ENCODE measurements at regions not wholly inside any gene's neighbourhood (a gene's known extent, or its start where the extent isn't known, plus 50 kb on each side); places are given as distances from the start of the nearest gene placed in this dataset.

DNA sequence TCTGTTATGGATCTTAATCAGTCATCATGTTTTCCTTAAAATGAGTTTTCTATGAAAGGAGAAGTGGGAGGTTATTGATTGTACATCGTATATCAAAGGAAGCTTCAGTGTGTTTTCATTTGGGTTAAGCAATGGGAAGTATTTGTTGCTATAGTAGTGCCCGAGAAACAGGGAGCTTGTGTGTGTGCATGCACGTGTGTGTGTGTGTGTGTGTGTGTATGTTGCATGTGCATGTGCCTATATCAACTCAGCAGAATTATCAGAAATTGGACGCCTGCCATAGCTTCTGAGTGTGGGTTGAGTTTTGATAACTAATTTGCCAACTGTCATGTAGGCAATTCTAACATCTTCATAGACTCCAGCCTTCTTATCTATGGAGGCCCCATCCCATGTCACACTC, 246.1 kb upstream of the CRY1 start:
- H3K27me3 Mint-ChIP-seq: no peaks in the 10 kb centered on the region
- peaks cover 7% of the 10 kb centered on the region for H3K9me3 Mint-ChIP-seq
- CTCF ChIA-PET: interaction anchor here (0.9 kb wide), 1 partner anchor 63 kb away, joined by 3 read pairs; no protein-coding TSS in a partner anchor
- no peak for DNase-seq
- peaks cover 44% of the 10 kb centered on the region for H3K36me3 Mint-ChIP-seq
- H3K4me3 Mint-ChIP-seq: no peak overlapping the region
- peaks cover 30% of the 10 kb centered on the region for H3K4me1 Mint-ChIP-seq
- no peak overlapping the region for H3K27ac Mint-ChIP-seq

DNA sequence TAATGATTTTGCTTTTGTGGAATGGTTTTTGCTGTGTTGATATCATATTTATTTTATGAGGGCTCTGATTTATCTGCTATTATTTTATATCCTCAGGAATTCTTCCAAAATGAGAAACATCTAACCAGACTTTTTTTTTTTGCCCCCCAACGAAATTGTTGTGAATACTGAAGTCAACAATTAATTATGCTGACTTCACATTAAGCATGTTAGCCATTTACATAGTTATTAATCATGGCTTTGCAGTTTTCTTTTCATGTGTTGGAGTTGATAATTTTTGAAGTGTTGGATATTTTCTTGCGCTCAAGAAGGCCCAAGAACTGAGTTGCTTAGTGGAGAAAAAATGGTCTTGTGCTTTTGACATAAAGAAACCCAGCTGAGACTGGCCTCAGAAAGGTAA, 246.6 kb upstream of the CRY1 start:
- CTCF ChIA-PET: no interaction called here
- DNase-seq: no peak
- peaks cover 42% of the 10 kb centered on the region for H3K36me3 Mint-ChIP-seq
- no peak overlapping the region for H3K27ac Mint-ChIP-seq
- H3K4me3 Mint-ChIP-seq: no peak overlapping the region
- H3K4me1 Mint-ChIP-seq: peaks cover 30% of the 10 kb centered on the region
- peaks cover 7% of the 10 kb centered on the region for H3K9me3 Mint-ChIP-seq
- H3K27me3 Mint-ChIP-seq: no peaks in the 10 kb centered on the region

DNA sequence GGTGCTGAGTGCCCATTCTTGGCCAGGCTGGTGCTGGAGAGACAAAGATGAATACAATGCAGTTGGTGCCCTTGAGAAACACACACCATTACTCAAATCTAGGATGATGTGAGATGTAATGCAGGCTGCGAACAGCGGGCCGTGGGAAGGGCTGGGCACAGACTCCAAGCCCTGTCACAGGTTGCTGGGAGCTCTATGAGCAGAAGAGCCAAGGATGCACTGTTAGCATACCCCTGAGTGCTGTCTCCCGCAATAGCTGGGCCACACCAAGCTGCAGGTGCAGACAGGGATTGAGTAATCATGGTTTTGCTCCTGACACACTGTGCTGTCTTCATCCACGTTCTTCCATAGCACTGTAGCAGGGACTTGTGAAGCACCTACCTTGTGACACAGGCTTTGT, 247.5 kb upstream of the CRY1 start:
- CTCF ChIA-PET: interaction anchor here (1.0 kb wide), 1 partner anchor 12 kb away, joined by 3 read pairs; no protein-coding TSS in a partner anchor
- Mint-ChIP-seq H3K4me1 (peaks cover 28% of the 10 kb centered on the region), H3K27me3 (no peaks in the 10 kb centered on the region), H3K36me3 (peaks cover 46% of the 10 kb centered on the region), H3K9me3 (peaks cover 8% of the 10 kb centered on the region), H3K27ac (peak overlapping the region; percentile 19), H3K4me3 (no peak overlapping the region)
- no peak for DNase-seq

DNA sequence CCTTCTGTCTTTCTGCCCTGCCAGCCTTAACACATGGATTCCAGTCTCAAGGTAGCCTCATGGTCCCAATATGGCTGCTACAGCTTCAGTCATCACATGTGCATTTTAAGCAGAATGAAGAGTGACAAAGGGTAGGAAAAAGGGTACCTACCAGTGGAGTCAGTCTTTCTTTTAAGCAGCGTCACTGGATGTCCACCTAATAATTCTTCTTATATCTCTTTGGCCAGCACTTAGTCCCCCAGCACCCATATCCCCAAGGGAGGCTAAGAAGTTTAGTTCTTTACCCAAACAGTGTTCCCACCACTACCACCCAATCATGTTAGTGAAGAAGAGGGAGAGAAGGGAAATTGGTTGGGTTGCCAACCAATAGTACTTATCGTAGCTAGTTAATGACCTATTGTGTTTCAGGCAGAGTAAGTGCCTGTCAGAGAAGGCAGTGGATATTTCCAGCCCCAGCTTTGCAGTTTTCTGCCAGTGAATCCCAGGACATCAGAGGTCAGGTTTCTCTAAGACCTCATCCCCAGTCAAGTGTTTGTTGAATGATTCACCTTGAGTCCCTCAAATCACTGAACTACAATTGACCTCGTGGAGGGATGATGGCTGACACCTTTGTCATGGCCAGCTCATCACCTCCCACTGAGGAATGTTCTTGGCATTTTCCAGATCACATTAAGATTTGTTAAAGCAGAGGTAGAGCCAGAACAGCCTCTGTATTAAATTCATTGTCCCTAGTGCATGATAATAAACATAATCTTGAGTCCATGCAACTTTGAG, 250.9 kb upstream of the CRY1 start:
- H3K36me3 Mint-ChIP-seq: peaks cover 53% of the 10 kb centered on the region
- peaks cover 30% of the 10 kb centered on the region for H3K4me1 Mint-ChIP-seq
- no peak overlapping the region for H3K4me3 Mint-ChIP-seq
- H3K27me3 Mint-ChIP-seq: no peaks in the 10 kb centered on the region
- DNase-seq: no peak
- peaks cover 15% of the 10 kb centered on the region for H3K9me3 Mint-ChIP-seq
- CTCF ChIA-PET: interaction anchor here (1.3 kb wide), 1 partner anchor 264 kb away, joined by 3 read pairs; no protein-coding TSS in a partner anchor
- no peak overlapping the region for H3K27ac Mint-ChIP-seq

DNA sequence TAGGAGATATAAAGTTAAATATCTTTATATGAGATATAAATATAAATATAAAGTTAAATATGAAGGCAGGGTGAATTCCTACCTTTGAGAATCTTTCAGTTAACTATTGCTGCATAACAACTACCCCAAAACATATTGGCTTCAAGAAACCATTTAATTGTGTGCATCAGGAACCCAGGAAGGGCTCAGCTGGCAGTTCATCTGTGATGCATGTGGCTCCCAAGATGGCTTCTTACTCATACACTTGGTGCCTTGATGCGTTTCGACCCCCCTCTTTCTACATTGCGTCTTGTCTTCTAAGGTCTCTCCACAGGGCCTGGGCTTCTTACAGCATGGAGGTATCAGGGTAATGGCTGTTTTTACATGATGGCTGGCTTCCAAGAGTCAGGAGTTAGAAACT, 253.9 kb upstream of the CRY1 start:
- peaks cover 32% of the 10 kb centered on the region for H3K36me3 Mint-ChIP-seq
- peaks cover 36% of the 10 kb centered on the region for H3K4me1 Mint-ChIP-seq
- CTCF ChIA-PET: interaction anchor here (1.6 kb wide), 1 partner anchor 10 kb away, joined by 4 read pairs; no protein-coding TSS in a partner anchor
- no peak overlapping the region for H3K27ac Mint-ChIP-seq
- no peak overlapping the region for H3K4me3 Mint-ChIP-seq
- no peaks in the 10 kb centered on the region for H3K27me3 Mint-ChIP-seq
- H3K9me3 Mint-ChIP-seq: peaks cover 8% of the 10 kb centered on the region
- no peak for DNase-seq

DNA sequence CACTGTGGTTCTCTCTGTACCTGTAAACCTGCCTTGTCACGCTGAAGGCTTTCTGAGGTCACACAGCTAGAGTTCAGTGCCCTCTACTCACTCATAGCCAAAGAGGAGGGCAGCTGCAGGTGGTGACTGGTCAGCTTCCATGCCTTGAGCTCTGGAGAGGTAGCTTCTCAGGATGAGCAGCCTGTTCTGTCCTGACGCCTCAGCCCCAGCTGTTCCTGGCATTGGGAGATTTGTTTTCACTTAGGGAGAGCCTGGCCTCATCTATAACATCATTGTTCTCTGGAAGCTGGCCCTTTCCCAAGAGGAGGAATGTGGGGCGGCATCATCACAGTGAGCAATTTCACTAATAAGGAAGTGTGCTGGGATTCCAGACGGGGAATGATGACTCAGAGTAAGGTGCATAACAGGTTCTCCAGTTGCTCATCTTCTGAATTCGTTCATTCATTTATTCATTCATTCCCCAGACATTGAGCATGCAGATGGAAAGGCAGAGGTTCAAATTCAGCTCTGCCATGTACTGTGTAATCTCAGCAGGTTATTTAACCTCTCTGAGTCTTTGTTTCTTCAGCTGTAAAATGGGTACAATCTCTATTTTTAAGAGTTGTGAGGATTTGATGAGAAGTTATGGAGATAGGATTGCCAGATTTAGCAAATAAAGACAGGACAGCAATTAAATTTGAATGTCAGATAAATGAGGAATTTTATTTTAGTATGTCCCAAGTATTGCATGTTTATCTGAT, 255.8 kb upstream of the CRY1 start:
- CTCF ChIA-PET: interaction anchor here (1.1 kb wide), 1 partner anchor 53 kb away, joined by 4 read pairs; no protein-coding TSS in a partner anchor
- no peak for DNase-seq
- Mint-ChIP-seq H3K9me3 (peaks cover 8% of the 10 kb centered on the region), H3K27ac (no peak overlapping the region), H3K4me3 (no peak overlapping the region), H3K4me1 (peaks cover 52% of the 10 kb centered on the region), H3K36me3 (peaks cover 31% of the 10 kb centered on the region), H3K27me3 (no peaks in the 10 kb centered on the region)

DNA sequence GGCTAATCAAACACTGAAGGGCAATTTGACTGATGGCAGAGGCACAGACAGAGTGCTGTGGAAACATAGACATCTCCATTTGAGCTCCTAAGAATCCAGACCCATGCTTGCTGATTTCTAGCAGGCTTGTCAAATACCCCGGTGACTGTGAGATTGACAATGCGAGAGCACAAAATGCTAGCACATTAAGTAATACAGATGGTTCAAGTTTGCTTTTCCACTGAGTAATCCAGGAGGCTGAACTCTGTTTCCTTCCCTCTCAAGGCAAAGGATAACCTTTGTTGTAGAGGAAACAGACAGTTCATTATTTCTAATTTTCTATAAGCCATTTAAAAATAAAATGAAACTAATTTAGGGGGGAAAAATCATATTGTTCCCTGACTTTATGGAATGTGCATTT, 256.5 kb upstream of the CRY1 start:
- Mint-ChIP-seq H3K4me3 (no peak overlapping the region), H3K36me3 (peaks cover 33% of the 10 kb centered on the region), H3K9me3 (peaks cover 8% of the 10 kb centered on the region), H3K4me1 (peaks cover 57% of the 10 kb centered on the region), H3K27ac (no peak overlapping the region), H3K27me3 (no peaks in the 10 kb centered on the region)
- CTCF ChIA-PET: interaction anchor here (1.1 kb wide), 1 partner anchor 52 kb away, joined by 4 read pairs; no protein-coding TSS in a partner anchor
- DNase-seq: no peak

DNA sequence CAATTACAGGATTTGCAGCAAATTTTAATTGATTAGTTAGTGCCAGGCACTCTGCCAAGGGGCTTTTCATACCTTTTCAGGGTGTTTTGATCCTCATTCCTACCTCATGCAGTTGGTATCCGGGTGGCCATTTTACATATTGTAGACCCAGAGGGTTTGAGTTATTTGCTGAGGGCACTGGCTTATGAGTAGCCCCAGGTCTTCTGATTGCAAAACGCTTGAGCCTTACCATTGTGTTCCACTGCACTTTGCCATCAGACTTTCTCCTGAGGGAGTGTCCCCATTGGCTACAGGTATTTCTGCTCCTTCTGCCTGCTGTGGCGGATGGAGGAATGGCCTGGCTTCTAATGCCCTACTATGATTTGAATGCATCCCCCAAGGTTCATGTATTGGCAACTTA, 257.8 kb upstream of the CRY1 start:
- peaks cover 62% of the 10 kb centered on the region for H3K4me1 Mint-ChIP-seq
- H3K36me3 Mint-ChIP-seq: peaks cover 23% of the 10 kb centered on the region
- H3K4me3 Mint-ChIP-seq: no peak overlapping the region
- DNase-seq: no peak
- H3K9me3 Mint-ChIP-seq: peaks cover 5% of the 10 kb centered on the region
- CTCF ChIA-PET: no interaction called here
- H3K27ac Mint-ChIP-seq: no peak overlapping the region
- no peaks in the 10 kb centered on the region for H3K27me3 Mint-ChIP-seq

DNA sequence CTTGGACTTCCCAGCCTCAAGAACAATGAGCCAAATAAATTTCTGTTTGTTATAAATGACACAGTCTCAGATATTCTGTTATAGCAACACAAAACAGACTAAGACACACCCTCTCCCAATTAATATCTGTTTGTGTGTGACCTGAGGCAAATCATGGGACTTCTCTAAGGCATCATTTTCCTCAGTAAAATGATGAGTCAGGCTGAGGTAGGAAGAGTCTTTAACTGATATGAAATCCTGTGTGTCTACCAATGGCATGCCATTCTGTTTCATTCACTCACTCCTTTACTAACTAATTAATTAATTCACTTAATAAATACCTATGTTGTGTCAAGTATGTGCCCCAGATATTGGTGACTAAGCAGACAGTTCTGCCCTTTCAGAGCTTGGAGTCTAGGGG, 258.4 kb upstream of the CRY1 start:
- no peak overlapping the region for H3K4me3 Mint-ChIP-seq
- CTCF ChIA-PET: no interaction called here
- H3K36me3 Mint-ChIP-seq: peaks cover 19% of the 10 kb centered on the region
- peaks cover 62% of the 10 kb centered on the region for H3K4me1 Mint-ChIP-seq
- H3K27me3 Mint-ChIP-seq: no peaks in the 10 kb centered on the region
- peaks cover 4% of the 10 kb centered on the region for H3K9me3 Mint-ChIP-seq
- no peak overlapping the region for H3K27ac Mint-ChIP-seq
- no peak for DNase-seq

DNA sequence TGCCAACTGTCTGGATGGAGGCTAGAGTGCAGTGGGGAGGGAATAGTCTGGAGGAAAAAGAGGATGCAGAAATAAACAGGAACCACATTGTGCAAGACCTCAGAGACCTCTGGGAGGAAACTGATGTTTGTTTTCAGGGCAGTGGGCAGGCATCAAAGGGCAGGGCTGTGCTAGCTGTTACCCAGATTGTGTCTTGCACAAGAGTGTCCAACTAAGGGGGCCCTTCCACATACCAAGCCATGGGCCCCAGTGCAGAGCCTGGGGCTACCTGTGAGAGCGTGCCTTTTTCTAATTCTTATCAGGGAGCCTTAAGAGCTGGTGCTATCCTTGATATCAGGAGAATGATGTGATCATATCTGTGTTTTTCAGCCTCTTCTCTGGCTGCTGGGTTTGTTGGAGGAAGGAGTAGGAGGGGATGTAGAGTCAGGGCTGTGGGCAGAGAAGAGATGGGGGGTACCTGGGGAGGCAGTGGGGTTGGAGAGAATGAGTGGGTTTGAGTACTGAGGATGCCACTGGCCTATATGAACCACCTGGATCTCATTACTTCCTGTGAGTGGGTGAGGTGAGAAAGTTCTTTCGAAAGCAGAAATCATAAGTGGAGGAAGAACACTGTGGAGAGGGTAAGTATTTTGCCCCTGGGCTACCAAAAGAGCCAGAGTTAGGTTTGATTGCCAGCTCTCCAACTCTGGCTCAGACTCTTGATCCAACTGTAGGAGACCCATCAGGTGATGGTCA, 259.2 kb upstream of the CRY1 start:
- Mint-ChIP-seq H3K4me1 (peaks cover 62% of the 10 kb centered on the region), H3K27ac (peak overlapping the region; percentile 4), H3K9me3 (peaks cover 1% of the 10 kb centered on the region), H3K4me3 (no peak overlapping the region), H3K36me3 (peaks cover 15% of the 10 kb centered on the region), H3K27me3 (no peaks in the 10 kb centered on the region)
- CTCF ChIA-PET: interaction anchor here (0.8 kb wide), 1 partner anchor 50 kb away, joined by 3 read pairs; no protein-coding TSS in a partner anchor
- DNase-seq: no peak

DNA sequence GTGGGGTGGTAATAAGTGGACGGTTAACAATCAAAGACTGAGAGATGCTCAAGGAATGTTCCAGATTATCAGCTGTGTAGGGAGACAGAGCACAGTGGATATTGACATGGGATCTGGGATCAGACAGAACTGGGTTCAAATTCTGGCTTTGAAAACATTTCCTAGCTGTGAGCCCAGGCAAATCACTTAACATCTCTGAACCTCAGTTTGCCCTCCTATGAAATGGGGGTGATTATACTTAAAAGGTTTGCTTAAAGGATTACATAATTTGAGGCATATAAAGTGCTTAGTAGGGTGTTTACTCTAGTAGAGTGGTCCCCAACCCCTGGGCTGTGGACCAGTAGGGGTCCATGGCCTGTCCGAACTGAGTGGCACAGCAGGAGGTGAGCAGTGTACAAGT, 260.0 kb upstream of the CRY1 start:
- peak overlapping the region; percentile 39 for H3K27ac Mint-ChIP-seq
- H3K4me3 Mint-ChIP-seq: no peak overlapping the region
- no peaks in the 10 kb centered on the region for H3K9me3 Mint-ChIP-seq
- peaks cover 55% of the 10 kb centered on the region for H3K4me1 Mint-ChIP-seq
- CTCF ChIA-PET: interaction anchor here (0.8 kb wide), 1 partner anchor 50 kb away, joined by 3 read pairs; no protein-coding TSS in a partner anchor
- DNase-seq: no peak
- no peaks in the 10 kb centered on the region for H3K27me3 Mint-ChIP-seq
- peaks cover 11% of the 10 kb centered on the region for H3K36me3 Mint-ChIP-seq

DNA sequence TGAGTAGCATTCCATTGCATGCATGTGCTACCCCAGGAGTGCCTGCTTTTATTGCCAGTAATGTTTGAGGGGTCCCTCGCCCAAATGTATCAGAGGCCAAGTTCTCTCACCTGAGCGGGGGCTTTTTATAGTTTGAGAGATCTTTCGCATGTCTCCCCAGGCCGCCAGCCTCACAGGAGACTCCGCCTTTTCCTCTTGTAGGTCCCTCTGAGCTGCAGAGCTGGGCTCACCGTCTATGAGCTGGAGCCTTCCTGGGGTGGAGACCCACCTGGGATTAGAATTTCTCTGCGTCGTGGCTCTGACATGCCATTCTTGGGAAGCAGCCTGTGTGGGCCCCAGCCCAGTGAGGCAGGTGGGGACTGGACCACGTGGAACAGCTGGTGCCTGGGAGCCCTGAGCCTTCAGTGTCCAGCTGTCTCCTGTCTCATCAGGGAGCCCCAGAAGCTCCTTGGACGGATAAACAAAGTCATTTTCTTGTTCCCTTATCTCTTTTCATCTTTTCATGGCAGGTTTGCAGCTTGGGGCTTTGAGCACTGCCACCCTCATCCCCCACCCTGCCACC, 261.7 kb upstream of the CRY1 start:
- Mint-ChIP-seq H3K27ac (no peak overlapping the region), H3K27me3 (no peaks in the 10 kb centered on the region), H3K4me3 (no peak overlapping the region)

DNA sequence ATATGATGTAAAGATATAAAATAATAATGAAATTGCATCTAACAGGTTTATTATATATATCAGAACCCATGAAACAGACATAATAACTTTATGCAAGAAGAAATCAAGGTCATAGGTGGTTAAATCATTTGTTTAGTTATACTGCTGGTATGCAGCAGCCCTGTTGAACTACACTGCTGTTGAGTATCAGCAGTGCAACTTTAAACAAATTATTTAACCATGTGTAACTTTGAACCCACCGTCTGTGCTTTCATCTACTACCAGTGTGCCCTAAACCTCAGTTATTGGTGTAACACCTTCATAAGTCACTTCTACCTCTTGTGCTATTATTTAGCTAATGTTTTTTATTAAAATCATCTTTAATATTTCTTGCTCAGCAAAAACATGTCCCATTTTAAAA, 262.3 kb upstream of the CRY1 start:
- H3K27ac Mint-ChIP-seq: no peak overlapping the region
- H3K27me3 Mint-ChIP-seq: no peaks in the 10 kb centered on the region
- H3K4me3 Mint-ChIP-seq: no peak overlapping the region
- H3K9me3 Mint-ChIP-seq: no peaks in the 10 kb centered on the region
- no peak for DNase-seq
- CTCF ChIA-PET: interaction anchor here (0.7 kb wide), 1 partner anchor 19 kb away, joined by 3 read pairs; no protein-coding TSS in a partner anchor
- H3K36me3 Mint-ChIP-seq: peaks cover 10% of the 10 kb centered on the region
- H3K4me1 Mint-ChIP-seq: peaks cover 53% of the 10 kb centered on the region

More for the DNA sequence above, 261.7 kb upstream of the CRY1 start:
- H3K4me1 Mint-ChIP-seq: peaks cover 53% of the 10 kb centered on the region
- CTCF ChIA-PET: interaction anchor here (0.7 to 1.0 kb wide), 4 partner anchors 11 to 48 kb away, joined by 3 read pairs; no protein-coding TSS in a partner anchor
- H3K36me3 Mint-ChIP-seq: peaks cover 10% of the 10 kb centered on the region
- no peak for DNase-seq
- H3K9me3 Mint-ChIP-seq: no peaks in the 10 kb centered on the region

Measured in activated naive CD4-positive, alpha-beta T cell treated with anti-CD3 and anti-CD28 coated beads, Interleukin-2, amount 10 ng/mL, durations not matched to agents 7 days and 5 days (primary cell).